ENCODE measurements at regions not wholly inside any gene's neighbourhood (a gene's known extent, or its start where the extent isn't known, plus 50 kb on each side); places are given as distances from the start of the nearest gene placed in this dataset.

GRCh38 chr1:68828013-68828412, 331.1 kb upstream of the DEPDC1 start:
- Mint-ChIP-seq H3K4me3 (no peak overlapping the region), H3K27me3 (no peaks in the 10 kb centered on the region), H3K9me3 (peaks cover 10% of the 10 kb centered on the region), H3K36me3 (ENCODE audit: low read depth) (no peaks in the 10 kb centered on the region), H3K27ac (no peak overlapping the region), H3K4me1 (ENCODE audit: low read depth) (no peaks in the 10 kb centered on the region)
- intact Hi-C loops (cut with DNase I, micrococcal nuclease) = no loop called here
- Histone ChIP-seq H3K4me1 (ENCODE audit: insufficient read depth, low read length) (no peaks in the 10 kb centered on the region), H3K36me3 (ENCODE audit: insufficient read depth, low read length) (no peaks in the 10 kb centered on the region), H3K27me3 (ENCODE audit: control insufficient read depth in 1 of 2, insufficient read depth in 2 of 2, low read length in 2 of 2) (no peaks in the 10 kb centered on the region), H3K4me3 (ENCODE audit: low read length) (no peak overlapping the region), H3K9me3 (ENCODE audit: control insufficient read depth in 1 of 2, insufficient read depth in 1 of 2, low read length in 2 of 2) (peaks cover 0 to 9% of the 10 kb centered on the region in 2 experiments), H3K27ac (ENCODE audit: low read depth in 1 of 2, low read length in 2 of 2) (no peak overlapping the region)
- DNase-seq (no peak), ATAC-seq (ENCODE audit: poor library complexity) (no peak)
- no peak for TF ChIP-seq CTCF (IDR thresholded peaks at IDR 0.05)
- CTCF ChIA-PET = no interaction called here
- POLR2A ChIA-PET = no interaction called here

- H3K27ac ChIP-seq (ENCODE audit: low read depth in 1 of 2, low read length in 2 of 2) = no peak overlapping the region
- no peaks in the 10 kb centered on the region for H3K27me3 ChIP-seq (ENCODE audit: control insufficient read depth in 1 of 2, insufficient read depth in 2 of 2, low read length in 2 of 2)
- ATAC-seq (ENCODE audit: poor library complexity) = no peak
- ChIA-PET CTCF (no interaction called here), POLR2A (no interaction called here)
- H3K4me1 ChIP-seq (ENCODE audit: insufficient read depth, low read length) = no peaks in the 10 kb centered on the region
- Mint-ChIP-seq H3K27me3 (no peaks in the 10 kb centered on the region), H3K4me3 (no peak overlapping the region), H3K9me3 (peaks cover 17% of the 10 kb centered on the region), H3K36me3 (ENCODE audit: low read depth) (no peaks in the 10 kb centered on the region), H3K4me1 (ENCODE audit: low read depth) (no peaks in the 10 kb centered on the region), H3K27ac (no peak overlapping the region)
- peaks cover 3 to 9% of the 10 kb centered on the region in 2 experiments for H3K9me3 ChIP-seq (ENCODE audit: control insufficient read depth in 1 of 2, insufficient read depth in 1 of 2, low read length in 2 of 2)
- no peak overlapping the region for H3K4me3 ChIP-seq (ENCODE audit: low read length)
- H3K36me3 ChIP-seq (ENCODE audit: insufficient read depth, low read length) = no peaks in the 10 kb centered on the region
- no peak for DNase-seq
- TF ChIP-seq CTCF (IDR thresholded peaks at IDR 0.05) = no peak
- intact Hi-C loops (cut with DNase I, micrococcal nuclease) = no loop called here
These were observed 334.4 kb upstream of the DEPDC1 start for GRCh38 chr1:68831281-68831680.

DNA sequence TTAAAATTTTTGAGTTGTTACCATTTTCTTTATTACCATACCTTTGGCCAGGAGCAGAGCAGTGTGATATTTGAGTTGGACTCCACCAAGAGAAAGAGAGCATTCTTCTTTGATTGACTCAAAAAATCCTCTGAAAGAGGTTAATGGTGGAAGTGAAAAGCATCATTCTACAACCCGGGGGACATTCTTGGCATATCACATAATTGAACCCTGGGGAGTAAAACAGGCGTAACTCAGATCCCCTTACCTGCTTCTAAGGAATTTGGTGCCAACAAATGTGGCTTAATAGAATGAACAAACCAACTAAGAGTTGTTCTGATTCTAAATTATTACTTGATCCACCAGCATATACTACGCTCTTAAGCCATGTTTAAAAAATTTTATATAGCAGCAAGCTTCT, 351.1 kb upstream of the DEPDC1 start:
- no peaks in the 10 kb centered on the region for H3K36me3 ChIP-seq (ENCODE audit: insufficient read depth, low read length)
- Mint-ChIP-seq H3K36me3 (ENCODE audit: low read depth) (no peaks in the 10 kb centered on the region), H3K4me1 (ENCODE audit: low read depth) (no peaks in the 10 kb centered on the region), H3K4me3 (no peak overlapping the region), H3K27me3 (no peaks in the 10 kb centered on the region), H3K9me3 (peaks cover 5% of the 10 kb centered on the region), H3K27ac (no peak overlapping the region)
- H3K4me3 ChIP-seq (ENCODE audit: low read length) = no peak overlapping the region
- no peaks in the 10 kb centered on the region for H3K9me3 ChIP-seq (ENCODE audit: control insufficient read depth in 1 of 2, insufficient read depth in 1 of 2, low read length in 2 of 2)
- H3K27ac ChIP-seq (ENCODE audit: low read depth in 1 of 2, low read length in 2 of 2) = no peak overlapping the region
- H3K4me1 ChIP-seq (ENCODE audit: insufficient read depth, low read length) = no peaks in the 10 kb centered on the region
- no peaks in the 10 kb centered on the region for H3K27me3 ChIP-seq (ENCODE audit: control insufficient read depth in 1 of 2, insufficient read depth in 2 of 2, low read length in 2 of 2)
- DNase-seq (no peak), ATAC-seq (ENCODE audit: poor library complexity) (no peak)
- intact Hi-C loops (cut with DNase I, micrococcal nuclease) = no loop called here
- no peak for TF ChIP-seq CTCF (IDR thresholded peaks at IDR 0.05)
- CTCF ChIA-PET = interaction anchor here (1.2 kb wide), 1 partner anchor 16 kb away, joined by 3 read pairs; no protein-coding TSS in a partner anchor
- POLR2A ChIA-PET = no interaction called here
